NCI-H226 (cell line): ENCODE measurements at regions not wholly inside any gene's neighbourhood (a gene's known extent, or its start where the extent isn't known, plus 50 kb on each side); places are given as distances from the start of the nearest gene placed in this dataset.

Experiments
- DNase-seq: peaks from one replicate; pipeline ENCODE4 v3.0.0-alpha.2; 2015

GRCh38 chr6:149184523-149184922 is 133.0 kb upstream of the TAB2 start:
- no peak for DNase-seq

- DNase-seq, result peak; percentile 16
Observed at GRCh38 chr6:149185799-149186357, 131.6 kb upstream of the TAB2 start.

GRCh38 chr6:149186873-149187272 is 130.6 kb upstream of the TAB2 start:
- DNase-seq, result no peak

- DNase-seq, result peak; percentile 10
Observed at GRCh38 chr6:149190224-149190831, 127.2 kb upstream of the TAB2 start.

GRCh38 chr6:149194820-149195558 is 122.5 kb upstream of the TAB2 start:
- DNase-seq, result no peak

GRCh38 chr6:149196091-149196490 is 121.4 kb upstream of the TAB2 start:
- no peak for DNase-seq

GRCh38 chr6:149197482-149197881 is 120.0 kb upstream of the TAB2 start:
- DNase-seq, result no peak

- no peak for DNase-seq
Observed at GRCh38 chr6:149198265-149198664, 119.2 kb upstream of the TAB2 start.

GRCh38 chr6:149200282-149200945 is 117.1 kb upstream of the TAB2 start:
- no peak for DNase-seq

- DNase-seq, result no peak
Observed at GRCh38 chr6:149201068-149201655, 116.3 kb upstream of the TAB2 start.

GRCh38 chr6:149202100-149202499 is 115.4 kb upstream of the TAB2 start:
- DNase-seq, result no peak

GRCh38 chr6:149202952-149203351 is 114.6 kb upstream of the TAB2 start:
- DNase-seq, result no peak

GRCh38 chr6:149203509-149203908 is 114.0 kb upstream of the TAB2 start:
- DNase-seq, result no peak

- DNase-seq, result no peak
Observed at GRCh38 chr6:149208134-149208601, 109.3 kb upstream of the TAB2 start.

- peak; percentile 24 for DNase-seq
Observed at GRCh38 chr6:149209871-149210775, 107.4 kb upstream of the TAB2 start.

- DNase-seq, result no peak
Observed at GRCh38 chr6:149211046-149211571, 106.4 kb upstream of the TAB2 start.

- no peak for DNase-seq
Observed at GRCh38 chr6:149212206-149212605, 105.3 kb upstream of the TAB2 start.

GRCh38 chr6:149212892-149213801 is 104.4 kb upstream of the TAB2 start:
- peak; percentile 9 for DNase-seq

GRCh38 chr6:149213829-149214228 is 103.7 kb upstream of the TAB2 start:
- peak; percentile 81 for DNase-seq

- no peak for DNase-seq
Observed at GRCh38 chr6:149216459-149216858, 101.1 kb upstream of the TAB2 start.

GRCh38 chr6:149217466-149217888 is 100.0 kb upstream of the TAB2 start:
- DNase-seq, result no peak
